Right lobe of liver (tissue), 4 donors: ENCODE measurements at regions not wholly inside any gene's neighbourhood (a gene's known extent, or its start where the extent isn't known, plus 50 kb on each side); places are given as distances from the start of the nearest gene placed in this dataset.
"Not testable (repeated sequence)": the region's sequence is repeated elsewhere in the genome, so short reads cannot be mapped to it uniquely, and the experiment has no call there.

Experiments
- POLR2A ChIP-seq: fragments of 450-650 bp; IDR thresholded peaks from one replicate; pipeline ENCODE4 v1.6.1; 2017; ENCODE audit warnings: antibody characterized with exemption, mild to moderate bottlenecking
- TF ChIP-seq, protein P1 (sequence below), 4 donors: fragments of 200-600 bp in 3 of 4; fragments of 450-650 bp in 1 of 4; IDR thresholded peaks; one replicate each; pipeline versions ENCODE4 v1.5.1 to v1.8.0; 2016 to 2022; ENCODE audit warnings: antibody characterized with exemption in 4 of 4, mild to moderate bottlenecking in 2 of 4
- donor health status: DM: no; HTN: no; CAD: no.
- donor health status: DM: no; HTN: no; CAD: no.
- donor health status: DM: no; HTN: yes; CAD: no.

- not testable (repeated sequence) for TF ChIP-seq POLR2A
- TF ChIP-seq, protein P1, sequence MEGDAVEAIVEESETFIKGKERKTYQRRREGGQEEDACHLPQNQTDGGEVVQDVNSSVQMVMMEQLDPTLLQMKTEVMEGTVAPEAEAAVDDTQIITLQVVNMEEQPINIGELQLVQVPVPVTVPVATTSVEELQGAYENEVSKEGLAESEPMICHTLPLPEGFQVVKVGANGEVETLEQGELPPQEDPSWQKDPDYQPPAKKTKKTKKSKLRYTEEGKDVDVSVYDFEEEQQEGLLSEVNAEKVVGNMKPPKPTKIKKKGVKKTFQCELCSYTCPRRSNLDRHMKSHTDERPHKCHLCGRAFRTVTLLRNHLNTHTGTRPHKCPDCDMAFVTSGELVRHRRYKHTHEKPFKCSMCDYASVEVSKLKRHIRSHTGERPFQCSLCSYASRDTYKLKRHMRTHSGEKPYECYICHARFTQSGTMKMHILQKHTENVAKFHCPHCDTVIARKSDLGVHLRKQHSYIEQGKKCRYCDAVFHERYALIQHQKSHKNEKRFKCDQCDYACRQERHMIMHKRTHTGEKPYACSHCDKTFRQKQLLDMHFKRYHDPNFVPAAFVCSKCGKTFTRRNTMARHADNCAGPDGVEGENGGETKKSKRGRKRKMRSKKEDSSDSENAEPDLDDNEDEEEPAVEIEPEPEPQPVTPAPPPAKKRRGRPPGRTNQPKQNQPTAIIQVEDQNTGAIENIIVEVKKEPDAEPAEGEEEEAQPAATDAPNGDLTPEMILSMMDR (IDR thresholded peaks at IDR 0.05), result not testable (repeated sequence)
These were observed 286.7 kb upstream of the TEKT4 start for GRCh38 chr2:94584569-94584968.
